ENCODE measurements at regions not wholly inside any gene's neighbourhood (a gene's known extent, or its start where the extent isn't known, plus 50 kb on each side); places are given as distances from the start of the nearest gene placed in this dataset.

GRCh38 chr13:65133094-65133493 is 2097.0 kb downstream of the PCDH9 start:
- H3K9ac ChIP-seq (ENCODE audit: low read length), result no peak overlapping the region
- TF ChIP-seq CTCF (IDR thresholded peaks at IDR 0.05; ENCODE audit: insufficient read depth, low read length, poor library complexity, severe bottlenecking) (no peak), EZH2phosphoT487 (conservative IDR thresholded peaks at IDR 0.05; ENCODE audit: low read length) (no peak)
- no peaks in the 10 kb centered on the region for H3F3A ChIP-seq (ENCODE audit: insufficient read depth)
- H3K9me2 ChIP-seq (replicated peaks; ENCODE audit: insufficient read depth, low read length), result no peaks in the 10 kb centered on the region
- no peak overlapping the region for H3K27ac ChIP-seq (ENCODE audit: low read depth, low read length)
- H2AFZ ChIP-seq (ENCODE audit: low read depth, low read length, severe bottlenecking), result no peak overlapping the region
- no peaks in the 10 kb centered on the region for H3K27me3 ChIP-seq (ENCODE audit: low read length)
- no peak overlapping the region for H3K4me2 ChIP-seq (ENCODE audit: low read depth, low read length, poor library complexity, severe bottlenecking)
- H3K4me3 ChIP-seq (ENCODE audit: insufficient read depth, low read length, poor library complexity, severe bottlenecking), result no peak overlapping the region
- no peaks in the 10 kb centered on the region for H4K20me1 ChIP-seq (ENCODE audit: low read depth, low read length)
- H3K79me2 ChIP-seq (ENCODE audit: insufficient read depth, low read length), result no peaks in the 10 kb centered on the region
- H3K9me3 ChIP-seq (ENCODE audit: insufficient read depth, low read length), result no peaks in the 10 kb centered on the region
- H3K36me3 ChIP-seq (ENCODE audit: low read length), result 0 out of 2 replicates have a peak, but pooled peaks cover 2% of the 10 kb centered on the region

- Histone ChIP-seq H3K9me2 (replicated peaks; ENCODE audit: insufficient read depth, low read length) (no peaks in the 10 kb centered on the region), H3K9ac (ENCODE audit: low read length) (no peak overlapping the region), H3K4me2 (ENCODE audit: low read depth, low read length, poor library complexity, severe bottlenecking) (no peak overlapping the region), H2AFZ (ENCODE audit: low read depth, low read length, severe bottlenecking) (no peak overlapping the region), H3K9me3 (ENCODE audit: insufficient read depth, low read length) (no peaks in the 10 kb centered on the region), H3K79me2 (ENCODE audit: insufficient read depth, low read length) (no peaks in the 10 kb centered on the region), H3K4me3 (ENCODE audit: insufficient read depth, low read length, poor library complexity, severe bottlenecking) (no peak overlapping the region), H3F3A (ENCODE audit: insufficient read depth) (no peaks in the 10 kb centered on the region), H3K27me3 (ENCODE audit: low read length) (no peaks in the 10 kb centered on the region), H3K27ac (ENCODE audit: low read depth, low read length) (no peak overlapping the region), H4K20me1 (ENCODE audit: low read depth, low read length) (no peaks in the 10 kb centered on the region), H3K36me3 (ENCODE audit: low read length) (0 out of 2 replicates have a peak, but pooled peaks cover 2% of the 10 kb centered on the region)
- TF ChIP-seq CTCF (IDR thresholded peaks at IDR 0.05; ENCODE audit: insufficient read depth, low read length, poor library complexity, severe bottlenecking) (no peak), EZH2phosphoT487 (conservative IDR thresholded peaks at IDR 0.05; ENCODE audit: low read length) (no peak)
Observed at GRCh38 chr13:65125236-65125635, 2104.9 kb downstream of the PCDH9 start.

GRCh38 chr13:65112531-65112941 is 2117.6 kb downstream of the PCDH9 start:
- Histone ChIP-seq H3K27me3 (ENCODE audit: low read length) (no peaks in the 10 kb centered on the region), H3K9me3 (ENCODE audit: insufficient read depth, low read length) (no peaks in the 10 kb centered on the region), H3K79me2 (ENCODE audit: insufficient read depth, low read length) (no peaks in the 10 kb centered on the region), H3K27ac (ENCODE audit: low read depth, low read length) (no peak overlapping the region), H3K36me3 (ENCODE audit: low read length) (no peaks in the 10 kb centered on the region), H4K20me1 (ENCODE audit: low read depth, low read length) (no peaks in the 10 kb centered on the region), H3K9me2 (replicated peaks; ENCODE audit: insufficient read depth, low read length) (no peaks in the 10 kb centered on the region), H3K9ac (ENCODE audit: low read length) (no peak overlapping the region), H3K4me3 (ENCODE audit: insufficient read depth, low read length, poor library complexity, severe bottlenecking) (no peak overlapping the region), H3F3A (ENCODE audit: insufficient read depth) (no peaks in the 10 kb centered on the region), H3K4me2 (ENCODE audit: low read depth, low read length, poor library complexity, severe bottlenecking) (no peak overlapping the region), H2AFZ (ENCODE audit: low read depth, low read length, severe bottlenecking) (no peak overlapping the region)
- TF ChIP-seq CTCF (IDR thresholded peaks at IDR 0.05; ENCODE audit: insufficient read depth, low read length, poor library complexity, severe bottlenecking) (no peak), EZH2phosphoT487 (conservative IDR thresholded peaks at IDR 0.05; ENCODE audit: low read length) (no peak)

Measured in SU-DHL-6 (cell line).